DOHH2 (cell line): ENCODE measurements at regions not wholly inside any gene's neighbourhood (a gene's known extent, or its start where the extent isn't known, plus 50 kb on each side); places are given as distances from the start of the nearest gene placed in this dataset.
"Not testable (repeated sequence)": the region's sequence is repeated elsewhere in the genome, so short reads cannot be mapped to it uniquely, and the experiment has no call there.

Experiments used
- CTCF ChIP-seq: fragments of 200-600 bp; sonication (generic); IDR thresholded peaks from one replicate; pipeline ENCODE4 v1.5.1; 2014; ENCODE audit warnings: antibody characterized with exemption, mild to moderate bottlenecking, low read depth, low read length; ENCODE audit not compliant: poor library complexity, severe bottlenecking
- EZH2phosphoT487 ChIP-seq: fragments of 200-600 bp; sonication (generic); IDR thresholded peaks from 2 replicates; pipeline ENCODE4 v1.6.1; 2017; ENCODE audit warnings: borderline replicate concordance, mild to moderate bottlenecking, antibody characterized with exemption, low read length, moderate library complexity, mixed read lengths

- TF ChIP-seq CTCF, EZH2phosphoT487: not testable (repeated sequence)
Observed at GRCh38 chr5:20940786-20941185, 952.8 kb upstream of the CDH18 start.
